ENCODE measurements at regions not wholly inside any gene's neighbourhood (a gene's known extent, or its start where the extent isn't known, plus 50 kb on each side); places are given as distances from the start of the nearest gene placed in this dataset.
"Not testable (repeated sequence)": the region's sequence is repeated elsewhere in the genome, so short reads cannot be mapped to it uniquely, and the experiment has no call there.

- no peak for DNase-seq (ENCODE audit: low spot score)
Measured at GRCh38 chr4:83213640-83214039, 71.0 kb downstream of the COQ2 start.

- no peak for DNase-seq (ENCODE audit: low spot score)
Measured at GRCh38 chr4:83212041-83212851, 72.4 kb downstream of the COQ2 start.

- no peak for DNase-seq (ENCODE audit: low spot score)
Measured at GRCh38 chr4:83209419-83209818, 75.2 kb downstream of the COQ2 start.

DNA sequence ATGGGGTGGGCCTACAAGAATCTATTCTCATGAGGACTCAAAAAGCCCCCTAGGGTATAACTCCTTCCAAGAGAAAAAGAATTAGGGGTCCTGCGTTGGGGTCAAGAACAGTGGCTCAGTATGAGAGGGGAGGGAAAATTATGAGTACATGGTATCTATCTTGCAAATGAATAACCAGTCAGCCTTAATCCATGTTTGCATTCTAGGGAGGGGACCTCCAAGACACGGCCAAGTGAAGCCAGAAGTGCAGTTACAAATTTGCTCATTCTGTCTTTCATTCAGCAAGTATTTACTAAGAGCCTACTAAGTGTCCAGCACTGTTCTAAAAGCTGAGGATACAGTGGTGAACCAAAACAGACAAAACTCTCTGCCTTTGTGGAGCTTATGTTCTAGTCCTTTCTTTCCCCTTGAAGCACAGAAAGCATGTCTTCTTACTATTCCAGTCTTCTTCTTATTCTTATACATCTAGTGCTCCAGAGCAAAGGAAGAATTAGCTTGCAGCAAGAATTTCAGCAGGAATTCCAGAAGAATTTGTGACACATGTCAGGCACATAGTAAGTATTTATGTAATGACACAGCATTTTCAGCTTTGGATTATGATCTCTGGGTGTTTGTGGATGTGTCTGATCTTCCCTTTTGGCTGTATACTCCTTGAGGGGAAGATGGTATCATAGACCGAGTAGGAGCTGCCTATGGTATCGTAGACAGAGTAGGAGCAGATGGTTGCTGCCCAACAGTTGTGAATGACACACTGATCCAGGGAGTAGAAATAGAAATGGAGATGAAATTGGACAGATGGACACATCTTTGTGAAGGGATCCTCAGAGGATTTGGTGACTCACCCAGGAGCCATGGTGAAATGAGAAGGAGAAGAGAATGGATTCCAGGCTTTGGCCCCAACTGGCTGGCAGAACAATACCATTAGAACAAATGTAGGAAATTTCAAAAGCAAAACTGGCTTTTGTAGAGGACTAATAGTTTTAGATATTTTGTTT is 75.9 kb downstream of the COQ2 start:
- no peak for DNase-seq (ENCODE audit: low spot score)

- DNase-seq (ENCODE audit: low spot score): no peak
Measured at GRCh38 chr4:83207497-83208101, 77.0 kb downstream of the COQ2 start.

DNA sequence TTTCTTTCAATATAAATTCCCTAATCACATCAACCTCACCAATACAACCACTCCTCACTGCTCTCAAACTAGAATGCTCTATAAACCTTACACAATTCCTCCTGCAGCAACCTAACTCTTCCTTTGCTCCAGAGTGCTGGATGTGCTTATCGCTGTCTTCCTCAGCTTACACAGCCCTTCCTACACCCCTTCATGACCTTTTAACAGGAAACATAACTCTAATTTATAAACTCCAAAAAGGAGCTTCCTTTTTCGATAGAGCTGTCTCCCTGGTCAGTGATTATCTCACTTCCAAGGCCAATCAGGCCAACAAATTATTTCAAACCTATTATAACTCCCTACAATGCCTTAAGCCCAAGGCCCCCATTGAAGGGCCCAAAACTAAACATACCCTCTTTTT is 78.8 kb downstream of the COQ2 start:
- no peak for DNase-seq (ENCODE audit: low spot score)

DNA sequence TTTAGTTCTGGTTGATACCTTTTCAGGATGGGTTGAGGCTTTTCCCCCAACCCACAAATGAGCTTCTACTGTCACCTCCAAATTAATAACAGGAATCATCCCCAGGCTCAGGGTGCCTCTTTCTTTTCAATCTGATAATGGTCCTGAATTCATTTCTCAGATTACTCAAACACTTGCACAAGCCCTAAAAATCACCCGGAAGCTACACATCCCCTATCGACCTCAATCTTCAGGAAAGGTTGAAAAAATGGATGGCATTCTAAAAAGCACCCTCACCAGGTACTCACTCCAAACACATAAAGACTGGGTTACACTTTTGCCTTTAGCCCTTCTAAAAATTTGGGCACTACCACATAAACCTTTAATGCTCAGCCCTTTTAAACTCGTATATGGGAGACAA is 79.9 kb downstream of the COQ2 start:
- no peak for DNase-seq (ENCODE audit: low spot score)

- DNase-seq (ENCODE audit: low spot score): no peak
Measured at GRCh38 chr4:83201761-83202160, 82.8 kb downstream of the COQ2 start.

GRCh38 chr4:83197555-83198235 is 83.2 kb upstream of the PLAC8 start:
- DNase-seq (ENCODE audit: low spot score): no peak

DNA sequence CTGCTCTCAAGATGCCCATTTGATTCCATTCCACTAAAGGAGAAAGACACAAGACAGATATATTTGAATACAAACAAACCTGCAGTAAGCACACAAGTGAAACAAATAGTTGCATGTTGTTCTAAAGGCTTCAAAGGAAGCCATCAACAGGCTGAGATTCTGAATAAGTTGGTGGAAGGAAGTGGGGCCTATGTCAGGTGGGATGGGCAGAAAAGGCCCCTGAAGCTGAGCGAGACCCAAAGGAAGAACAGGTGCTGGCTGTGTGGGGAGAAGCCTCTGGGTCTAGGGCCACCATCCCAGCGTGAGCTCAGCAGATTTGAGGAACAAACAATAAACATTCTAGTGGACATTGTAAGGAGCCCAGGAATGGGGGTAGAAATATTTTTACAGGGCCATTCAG is 82.4 kb upstream of the PLAC8 start:
- DNase-seq (ENCODE audit: low spot score): no peak

DNA sequence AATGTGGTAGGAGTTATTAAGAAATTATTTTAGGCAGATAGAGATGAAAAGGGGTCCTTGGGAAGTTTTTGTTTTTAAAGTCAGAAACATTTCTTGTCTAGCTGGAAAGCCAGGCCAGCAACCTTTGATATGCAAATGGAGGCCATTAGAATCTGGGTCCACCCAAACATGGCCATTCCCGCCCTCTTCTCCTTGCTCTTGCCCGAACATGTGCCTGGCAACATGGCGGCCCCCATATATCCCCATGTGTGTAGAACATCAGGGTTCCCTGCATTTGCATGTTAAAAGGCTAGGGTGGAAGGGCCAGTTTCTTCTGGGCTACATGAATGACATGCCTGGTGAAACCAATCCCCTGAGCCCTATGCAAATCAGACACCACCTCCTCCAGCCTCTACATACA is 80.7 kb upstream of the PLAC8 start:
- no peak for DNase-seq (ENCODE audit: low spot score)

DNA sequence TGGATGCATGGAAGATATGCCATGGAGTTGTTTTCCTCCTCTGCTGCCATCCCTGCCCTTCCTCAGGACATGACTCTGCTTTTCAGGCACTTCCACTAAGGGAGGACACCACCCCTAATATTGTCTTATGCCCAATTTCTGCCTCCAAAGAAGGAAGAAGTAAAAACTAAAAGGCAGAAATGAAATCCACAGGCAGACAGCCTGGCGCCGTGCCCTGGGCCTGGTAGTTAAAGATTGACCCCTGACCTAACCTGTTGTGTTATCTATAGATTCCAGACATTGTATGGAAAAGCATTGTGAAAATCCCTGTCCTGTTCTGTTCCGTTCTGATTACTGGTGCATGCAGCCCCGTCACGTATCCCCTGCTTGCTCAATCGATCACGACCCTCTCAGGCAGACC is 80.1 kb upstream of the PLAC8 start:
- not testable (repeated sequence) for DNase-seq (ENCODE audit: low spot score)

GRCh38 chr4:83192634-83193033 is 78.1 kb upstream of the PLAC8 start:
- DNase-seq (ENCODE audit: low spot score): no peak

GRCh38 chr4:83191026-83191425 is 76.5 kb upstream of the PLAC8 start:
- no peak for DNase-seq (ENCODE audit: low spot score)

DNA sequence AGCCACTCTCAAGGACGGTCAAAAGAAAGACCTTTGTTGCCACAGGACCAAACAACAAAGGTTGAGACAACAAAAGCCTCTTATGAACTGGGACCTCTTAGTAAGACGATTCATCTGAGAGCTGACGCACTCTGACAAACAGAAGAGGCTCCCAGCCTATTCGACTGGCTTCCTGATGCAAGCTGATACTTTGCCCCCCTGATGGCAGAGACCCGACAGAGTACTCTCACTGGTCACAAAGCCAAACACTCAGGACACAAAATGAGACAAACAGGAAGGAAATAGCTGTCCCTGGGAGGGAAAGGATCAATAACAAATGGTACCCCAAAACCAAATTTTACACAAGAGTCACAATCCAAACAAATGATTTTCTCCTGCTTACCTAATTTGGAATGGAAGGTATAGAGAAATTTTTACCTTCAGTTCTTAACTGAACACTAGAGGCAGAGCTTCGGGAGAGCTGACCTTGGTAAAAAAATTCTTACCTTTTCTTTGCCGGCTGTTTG is 75.2 kb upstream of the PLAC8 start:
- DNase-seq (ENCODE audit: low spot score): no peak

DNA sequence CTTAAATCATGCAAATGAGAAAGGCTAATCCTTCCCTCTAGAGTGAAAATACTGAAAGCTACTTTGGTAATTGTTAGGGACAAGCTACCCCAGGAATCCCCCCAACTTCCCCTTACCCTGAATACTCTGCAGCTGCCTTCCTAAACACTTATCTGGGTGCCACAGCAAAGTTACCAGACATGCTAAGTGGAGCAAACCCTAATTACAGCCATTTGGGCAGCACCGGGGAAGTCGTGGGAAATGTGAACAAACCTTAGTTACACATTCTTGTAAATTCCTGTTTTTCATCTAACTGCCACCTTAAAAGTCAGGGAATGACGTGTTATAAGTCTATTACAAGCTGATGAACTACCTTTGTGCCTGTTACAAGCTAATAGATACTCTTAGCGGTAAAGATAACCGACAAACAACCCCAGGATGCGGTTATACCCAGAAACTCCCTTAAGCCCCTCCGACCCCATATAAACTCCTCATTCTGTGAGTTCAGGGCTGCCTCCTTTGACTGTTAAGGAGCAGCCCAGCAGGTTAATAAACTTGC is 66.0 kb upstream of the PLAC8 start:
- no peak for DNase-seq (ENCODE audit: low spot score)

GRCh38 chr4:83179205-83179604 is 64.7 kb upstream of the PLAC8 start:
- DNase-seq (ENCODE audit: low spot score): no peak

- DNase-seq (ENCODE audit: low spot score): no peak
Measured at GRCh38 chr4:83178029-83178428, 63.5 kb upstream of the PLAC8 start.

DNA sequence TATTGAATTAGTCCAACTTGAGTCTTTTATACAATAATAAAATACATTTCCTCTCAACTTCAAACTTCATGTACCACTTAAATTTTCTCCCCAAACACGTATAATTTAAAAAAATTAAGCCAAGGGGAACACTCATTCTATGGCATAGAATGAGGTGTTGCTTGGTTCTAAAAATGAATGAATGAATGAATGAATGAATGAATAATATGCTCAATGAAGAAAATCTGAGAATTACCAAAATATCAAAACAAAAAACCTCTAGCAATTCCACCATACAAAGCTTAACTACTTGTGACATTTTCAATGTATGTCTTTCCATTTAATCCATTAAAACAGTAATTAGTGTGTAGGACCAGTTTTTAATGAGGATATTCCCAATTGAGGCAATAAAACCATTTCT is 62.7 kb upstream of the PLAC8 start:
- DNase-seq (ENCODE audit: low spot score): no peak

- DNase-seq (ENCODE audit: low spot score): no peak
Measured at GRCh38 chr4:83174844-83175414, 60.4 kb upstream of the PLAC8 start.

GRCh38 chr4:83172371-83172770 is 57.8 kb upstream of the PLAC8 start:
- DNase-seq (ENCODE audit: low spot score): no peak
